ENCODE measurements at regions not wholly inside any gene's neighbourhood (a gene's known extent, or its start where the extent isn't known, plus 50 kb on each side); places are given as distances from the start of the nearest gene placed in this dataset.

GRCh38 chr20:58097429-58097828 lies 131.0 kb downstream of the ANKRD60 start:
- 74 to 85% (median 83%) methylated on average over 4 of the region's 4 CpGs for WGBS, 5 donors
- no peak for TF ChIP-seq CTCF (IDR thresholded peaks at IDR 0.05)
- TF ChIP-seq EP300 (IDR thresholded peaks at IDR 0.05), result no peak
- TF ChIP-seq POLR2AphosphoS5 (IDR thresholded peaks at IDR 0.05), result no peak
- no peak for TF ChIP-seq POLR2A (IDR thresholded peaks at IDR 0.05)
- intact Hi-C loops (cut with DNase I; ENCODE audit: low total_unique reads), result no loop called here
- Histone ChIP-seq H3K9me3 (no peaks in the 10 kb centered on the region), H3K36me3 (no peaks in the 10 kb centered on the region), H3K27me3 (peaks cover 0 to 43% (median 0%) of the 10 kb centered on the region in 3 donors), H3K4me3 (no peak overlapping the region), H3K4me1 (no peaks in the 10 kb centered on the region), H3K27ac (no peak overlapping the region)
- DNase-seq, result no peak

- WGBS, 5 donors, result 61 to 80% (median 70%) methylated on average over 8 of the region's 8 CpGs
- Histone ChIP-seq H3K9me3 (no peaks in the 10 kb centered on the region), H3K4me3 (no peak overlapping the region), H3K27me3 (peaks cover 0 to 38% (median 0%) of the 10 kb centered on the region in 3 donors), H3K36me3 (no peaks in the 10 kb centered on the region), H3K27ac (no peak overlapping the region), H3K4me1 (no peaks in the 10 kb centered on the region)
- DNase-seq, result no peak
- TF ChIP-seq EP300 (IDR thresholded peaks at IDR 0.05) (no peak), CTCF (IDR thresholded peaks at IDR 0.05) (no peak), POLR2AphosphoS5 (IDR thresholded peaks at IDR 0.05) (no peak), POLR2A (IDR thresholded peaks at IDR 0.05) (no peak)
- intact Hi-C loops (cut with DNase I; ENCODE audit: low total_unique reads), result no loop called here
These were observed 131.5 kb downstream of the ANKRD60 start for GRCh38 chr20:58096880-58097423.

- H3K36me3 ChIP-seq, result no peaks in the 10 kb centered on the region
- intact Hi-C loops (cut with DNase I; ENCODE audit: low total_unique reads), result no loop called here
- no peaks in the 10 kb centered on the region for H3K9me3 ChIP-seq
- no peaks in the 10 kb centered on the region for H3K4me1 ChIP-seq
- WGBS, 5 donors, result 57 to 86% (median 70%) methylated on average over 3 to 4 of the region's 4 CpGs
- no peak overlapping the region for H3K4me3 ChIP-seq
- TF ChIP-seq CTCF (IDR thresholded peaks at IDR 0.05), result no peak
- TF ChIP-seq POLR2A (IDR thresholded peaks at IDR 0.05), result no peak
- no peak for TF ChIP-seq POLR2AphosphoS5 (IDR thresholded peaks at IDR 0.05)
- no peak for TF ChIP-seq EP300 (IDR thresholded peaks at IDR 0.05)
- no peak for DNase-seq
- no peak overlapping the region for H3K27ac ChIP-seq
- H3K27me3 ChIP-seq, result peaks cover 0 to 30% (median 0%) of the 10 kb centered on the region in 3 donors
These were observed 133.8 kb downstream of the ANKRD60 start for GRCh38 chr20:58094698-58095097.

- peaks cover 0 to 30% (median 0%) of the 10 kb centered on the region in 3 donors for H3K27me3 ChIP-seq
- no peaks in the 10 kb centered on the region for H3K36me3 ChIP-seq
- intact Hi-C loops (cut with DNase I; ENCODE audit: low total_unique reads), result no loop called here
- DNase-seq, result no peak
- H3K9me3 ChIP-seq, result no peaks in the 10 kb centered on the region
- no peak for TF ChIP-seq POLR2AphosphoS5 (IDR thresholded peaks at IDR 0.05)
- no peak for TF ChIP-seq POLR2A (IDR thresholded peaks at IDR 0.05)
- TF ChIP-seq CTCF (IDR thresholded peaks at IDR 0.05), result no peak
- TF ChIP-seq EP300 (IDR thresholded peaks at IDR 0.05), result no peak
- H3K4me3 ChIP-seq, result no peak overlapping the region
- no peaks in the 10 kb centered on the region for H3K4me1 ChIP-seq
- WGBS, 5 donors, result 86 to 90% (median 90%) methylated on average over 8 to 9 of the region's 9 CpGs
- H3K27ac ChIP-seq, result no peak overlapping the region
These were observed 134.3 kb downstream of the ANKRD60 start for GRCh38 chr20:58094160-58094559.
